Ovary (tissue), 7 donors: ENCODE measurements at regions not wholly inside any gene's neighbourhood (a gene's known extent, or its start where the extent isn't known, plus 50 kb on each side); places are given as distances from the start of the nearest gene placed in this dataset.

ENCODE experiments used
- DNase-seq, 5 donors: peaks; one replicate each; pipeline ENCODE4 v3.0.0-alpha.2; 2019 to 2020
- H3K27ac ChIP-seq, 2 donors: fragments of 200-600 bp; one replicate each; pipeline versions ENCODE4 v1.5.1 to v1.8.0; 2019 to 2022
- H3K27me3 ChIP-seq: fragments of 200-600 bp; one replicate; pipeline ENCODE4 v1.8.0; 2022
- H3K36me3 ChIP-seq: fragments of 200-600 bp; sonication (generic); one replicate; pipeline ENCODE4 v1.5.1; 2019
- H3K4me1 ChIP-seq: one replicate; pipeline ENCODE4 v1.8.1; 2013; ENCODE audit warnings: mild to moderate bottlenecking, moderate library complexity; ENCODE audit not compliant: insufficient read depth
- H3K4me3 ChIP-seq: fragments of 200-600 bp; sonication (generic); one replicate; pipeline ENCODE4 v1.5.1; 2017
- H3K9me3 ChIP-seq, 2 donors: fragments of 200-600 bp in 1 of 2; sonication (generic) in 1 of 2; one replicate each; pipeline versions ENCODE4 v1.5.1 to v1.8.1; 2013 to 2019; ENCODE audit warnings: mild to moderate bottlenecking in 1 of 2, moderate library complexity in 1 of 2
- CTCF ChIP-seq, 3 donors: fragments of 450-650 bp in 2 of 3; fragments of 200-600 bp in 1 of 3; IDR thresholded peaks; one replicate each; pipeline versions ENCODE4 v1.5.1 to v1.8.0; 2016 to 2022; ENCODE audit warnings: antibody characterized with exemption in 3 of 3, mild to moderate bottlenecking in 1 of 3
- EP300 ChIP-seq: sonication (generic); formaldehyde crosslinking; IDR thresholded peaks from one replicate; pipeline ENCODE4 v1.6.1; 2017; ENCODE audit warnings: antibody characterized with exemption
- POLR2A ChIP-seq: fragments of 450-650 bp; IDR thresholded peaks from one replicate; pipeline ENCODE4 v1.6.1; 2017; ENCODE audit warnings: antibody characterized with exemption, mild to moderate bottlenecking, moderate library complexity
- WGBS, 3 donors: extraction: QIAGEN DNeasy Blood & Tissue Kit in 1 of 3; methylation state at CpG; one replicate each; pipeline versions ENCODE4 v1.1.5 to v1.1.7; 2013 to 2017; 5-methylcytosine and 5-hydroxymethylcytosine counted together
- intact Hi-C, 4 donors: fragments of 100-400 bp; cut with DNase I; formaldehyde crosslinking; loops; one replicate each; pipeline versions ENCODE4 v1.11.0 to v1.15.1; 2022 to 2023
- donor health status: DM: no; HTN: no; CAD: no; lungs with moderate emphysema.
- donor health status: DM: no; HTN: no; CAD: no.
- donor health status: Bipolar disorder and iron deficiency.
- donor health status: DM: no; HTN: no; CAD: no.
- donor health status: DM: yes; HTN: yes; CAD: no.

DNA sequence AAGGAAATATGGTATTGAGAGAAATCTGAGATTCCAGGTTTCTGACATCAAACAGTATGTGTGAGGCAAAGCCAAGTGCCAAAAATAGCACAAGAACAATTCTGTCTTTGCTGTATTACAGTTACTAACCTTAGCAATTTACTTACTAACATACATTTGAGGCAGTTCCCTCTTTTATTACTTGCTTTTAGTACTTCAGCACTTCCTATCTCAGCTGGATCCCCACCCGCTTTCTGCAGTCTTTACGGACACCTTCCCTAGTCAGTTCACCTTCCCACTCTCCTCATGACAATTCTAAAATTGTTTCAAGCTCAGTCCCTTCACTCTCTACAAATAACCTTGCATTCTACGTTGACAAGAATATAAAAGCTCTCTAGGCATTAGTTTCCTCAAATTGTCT is 79.2 kb downstream of the ELAPOR2 start:
- TF ChIP-seq EP300, result no peak
- TF ChIP-seq CTCF (IDR thresholded peaks at IDR 0.05), result no peak
- no peak for TF ChIP-seq POLR2A
- Histone ChIP-seq H3K4me3 (no peak overlapping the region), H3K27ac (no peak overlapping the region), H3K27me3 (no peaks in the 10 kb centered on the region), H3K4me1 (no peaks in the 10 kb centered on the region), H3K36me3 (no peaks in the 10 kb centered on the region), H3K9me3 (no peaks in the 10 kb centered on the region)
- intact Hi-C loops, result no loop called here
- 70 to 72% (median 71%) methylated on average over 3 of the region's 3 CpGs for WGBS, 3 donors
- no peak for DNase-seq

GRCh38 chr7:86978808-86979506 is 80.5 kb downstream of the ELAPOR2 start:
- WGBS, 3 donors, result 62 to 82% (median 70%) methylated on average over 3 of the region's 3 CpGs
- Histone ChIP-seq H3K4me3 (no peak overlapping the region), H3K27ac (no peak overlapping the region), H3K9me3 (no peaks in the 10 kb centered on the region), H3K36me3 (no peaks in the 10 kb centered on the region), H3K27me3 (no peaks in the 10 kb centered on the region), H3K4me1 (no peaks in the 10 kb centered on the region)
- TF ChIP-seq CTCF (IDR thresholded peaks at IDR 0.05) (no peak), POLR2A (no peak), EP300 (no peak)
- no peak for DNase-seq
- intact Hi-C loops, result no loop called here

- intact Hi-C loops, result no loop called here
- TF ChIP-seq EP300 (no peak), POLR2A (no peak), CTCF (IDR thresholded peaks at IDR 0.05) (no peak)
- WGBS, 3 donors, result 79 to 92% (median 85%) methylated on average over 3 of the region's 3 CpGs
- Histone ChIP-seq H3K4me1 (no peaks in the 10 kb centered on the region), H3K36me3 (no peaks in the 10 kb centered on the region), H3K4me3 (no peak overlapping the region), H3K27ac (no peak overlapping the region), H3K27me3 (no peaks in the 10 kb centered on the region), H3K9me3 (no peaks in the 10 kb centered on the region)
- DNase-seq, result no peak
Observed at GRCh38 chr7:86976958-86977357, 82.5 kb downstream of the ELAPOR2 start.

DNA sequence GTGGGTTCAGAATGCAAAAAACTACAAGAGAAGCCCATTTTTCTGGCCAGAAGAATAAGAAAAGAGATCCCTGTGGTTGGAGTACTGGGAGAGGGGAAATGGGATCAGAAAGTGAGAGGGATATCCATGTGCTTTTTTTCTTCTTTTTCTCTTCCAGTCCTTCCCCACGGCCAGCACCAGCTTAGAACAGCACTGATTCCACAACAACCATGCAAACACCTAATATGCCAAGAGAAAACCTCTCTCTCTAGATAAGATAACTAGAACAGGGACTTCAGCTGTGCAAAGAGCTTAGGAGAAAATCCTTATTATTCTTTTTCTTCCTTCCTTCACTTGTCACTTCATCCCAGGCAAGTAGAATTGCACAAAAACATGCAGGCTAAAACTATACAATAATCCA is 83.5 kb downstream of the ELAPOR2 start:
- no peak overlapping the region for H3K27ac ChIP-seq
- no peaks in the 10 kb centered on the region for H3K4me1 ChIP-seq
- 6 to 18% (median 15%) methylated on average over 1 of the region's 1 CpG for WGBS, 3 donors
- intact Hi-C loops, result no loop called here
- no peak for DNase-seq
- H3K4me3 ChIP-seq, result no peak overlapping the region
- no peaks in the 10 kb centered on the region for H3K27me3 ChIP-seq
- no peaks in the 10 kb centered on the region for H3K36me3 ChIP-seq
- no peaks in the 10 kb centered on the region for H3K9me3 ChIP-seq
- TF ChIP-seq CTCF (IDR thresholded peaks at IDR 0.05) (no peak), POLR2A (no peak), EP300 (no peak)
